ENCODE measurements at regions not wholly inside any gene's neighbourhood (a gene's known extent, or its start where the extent isn't known, plus 50 kb on each side); places are given as distances from the start of the nearest gene placed in this dataset.
"Not testable (repeated sequence)": the region's sequence is repeated elsewhere in the genome, so short reads cannot be mapped to it uniquely, and the experiment has no call there.

DNA sequence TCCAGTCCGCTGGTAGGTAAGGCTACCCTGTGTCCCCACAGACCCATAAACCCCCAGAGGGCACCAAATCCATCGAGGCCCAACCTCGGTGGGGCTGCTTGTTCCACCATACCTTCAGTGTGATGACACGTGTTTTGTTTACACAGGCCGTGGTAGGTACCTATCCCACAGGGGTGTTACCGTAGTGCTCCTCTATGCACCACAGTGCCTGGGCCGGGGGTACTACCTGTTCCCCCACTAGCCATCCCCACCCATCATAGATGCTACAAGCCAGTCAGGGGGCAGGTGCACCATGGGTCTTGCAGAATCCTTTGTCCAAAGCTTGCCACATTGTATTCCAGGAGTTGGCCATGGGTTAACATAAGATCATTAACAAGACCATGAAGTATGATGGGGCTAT is 796.2 kb downstream of the EFNA5 start:
- no peak for DNase-seq

DNA sequence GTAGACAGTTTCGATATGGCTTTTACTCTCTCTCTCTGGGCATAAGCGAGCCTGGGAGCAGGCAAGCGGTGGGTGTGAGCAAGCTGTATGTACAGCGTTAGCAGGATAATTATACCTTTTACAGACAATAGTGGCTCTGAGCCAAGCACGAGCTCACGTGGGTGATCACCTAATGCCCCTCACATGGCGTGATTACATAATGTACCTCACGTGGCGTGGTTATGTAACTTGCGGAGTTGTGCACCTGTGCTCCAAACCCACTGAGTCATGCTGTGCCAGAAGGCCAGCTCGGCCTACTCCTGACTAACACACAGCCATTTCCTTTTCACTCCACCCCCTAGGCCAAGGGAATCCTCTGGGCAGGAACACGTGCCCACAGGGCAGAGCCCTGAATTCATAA is 797.2 kb downstream of the EFNA5 start:
- DNase-seq, result no peak

DNA sequence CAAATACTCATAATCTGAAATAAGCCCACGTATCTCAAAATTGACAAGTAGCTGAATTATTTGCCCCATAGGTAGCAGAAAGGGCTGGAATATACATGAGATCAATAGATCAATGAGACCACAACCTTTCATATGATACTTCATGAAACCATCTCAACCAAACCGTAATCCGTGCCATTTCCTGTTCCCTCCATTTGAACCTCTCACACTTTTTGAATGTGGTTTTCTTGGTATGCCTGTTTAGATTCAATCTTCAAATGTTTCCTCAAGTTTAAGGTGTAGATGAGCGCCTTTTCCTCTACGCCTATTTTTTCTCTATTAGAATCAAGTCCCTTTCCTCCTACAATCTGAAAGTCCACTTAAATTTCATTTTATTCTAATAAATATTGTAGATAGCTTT is 805.5 kb downstream of the EFNA5 start:
- no peak for DNase-seq

DNA sequence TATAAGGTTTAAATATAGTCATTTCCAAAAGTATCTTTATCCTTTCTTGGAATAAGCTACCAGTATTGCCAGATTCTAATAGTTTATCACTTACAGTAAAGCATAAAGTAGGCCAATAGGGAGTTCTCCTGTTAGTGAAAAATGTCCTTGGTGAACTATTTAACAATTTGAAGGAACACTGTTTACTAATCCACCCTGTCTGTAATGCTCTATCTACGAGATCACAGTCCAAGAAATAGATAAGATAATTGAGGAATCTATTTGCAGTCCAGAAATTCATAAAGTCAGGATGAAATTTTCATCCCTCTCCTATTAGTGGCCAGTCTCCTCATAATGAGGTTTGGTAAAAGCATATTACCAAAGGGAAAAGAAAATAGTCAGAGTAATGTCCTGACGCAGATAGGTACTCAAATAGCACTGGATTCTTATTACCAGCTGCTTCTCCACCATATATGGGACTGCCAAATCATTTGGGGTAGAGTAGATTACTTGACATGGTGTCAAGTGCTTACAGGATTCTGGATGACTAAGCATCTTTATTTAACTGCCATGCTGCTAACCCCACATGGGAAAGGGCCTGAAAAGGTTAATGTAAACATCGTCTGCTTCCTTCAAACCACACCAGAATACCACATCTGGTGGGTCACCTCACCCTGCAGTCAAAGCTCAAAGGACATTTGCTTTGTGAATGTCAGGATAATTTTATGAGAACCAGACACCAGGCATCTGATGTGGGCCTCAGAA is 808.1 kb downstream of the EFNA5 start:
- DNase-seq, result no peak

DNA sequence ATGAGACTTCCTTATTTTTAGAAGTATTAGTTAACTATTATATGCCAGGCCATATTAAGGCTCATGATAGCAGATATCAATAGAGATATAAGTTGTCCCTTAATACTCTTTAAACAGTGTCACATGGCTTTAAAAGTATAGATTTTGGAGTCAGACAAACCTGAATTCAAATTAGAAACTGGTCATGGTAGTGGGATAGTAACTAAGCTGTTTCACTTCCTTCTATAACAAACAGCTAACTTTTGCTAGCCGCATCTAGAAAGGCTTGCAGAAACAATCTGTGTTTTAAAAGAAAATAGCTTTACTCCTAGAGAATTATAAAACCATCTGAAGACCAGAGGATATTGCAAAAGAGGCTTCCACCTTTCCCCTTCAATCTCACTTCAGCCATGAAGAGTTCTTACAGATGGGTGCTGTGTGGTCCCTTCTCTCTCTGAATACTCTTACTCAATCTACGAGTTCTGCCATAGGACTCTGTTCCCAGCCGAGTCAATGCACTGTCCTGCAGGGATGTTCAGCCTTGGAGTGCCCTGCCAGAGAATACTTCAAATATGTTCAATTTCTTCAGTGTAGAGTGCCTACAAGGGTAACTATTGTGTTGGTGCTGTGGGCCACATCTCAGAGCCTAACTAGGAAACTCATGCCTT is 810.2 kb downstream of the EFNA5 start:
- DNase-seq, result no peak

DNA sequence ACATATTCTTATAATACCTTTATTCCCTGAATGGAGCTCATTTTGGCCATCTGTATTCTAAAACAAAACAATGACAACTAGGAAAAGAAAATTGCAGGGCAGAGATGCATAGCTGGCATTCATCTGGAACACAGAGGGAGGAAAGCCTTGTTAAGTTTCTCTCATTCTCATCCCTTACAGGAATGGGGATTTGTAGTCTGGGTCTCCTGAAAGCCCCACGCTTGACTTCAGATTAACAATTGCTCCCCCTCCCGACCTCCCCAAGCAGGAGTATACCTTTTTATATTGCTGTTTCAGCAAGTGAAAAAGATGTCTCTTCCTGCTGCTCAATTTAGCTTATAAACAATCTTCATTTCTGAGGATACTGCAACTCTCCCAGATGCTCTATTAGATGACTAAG is 812.1 kb downstream of the EFNA5 start:
- DNase-seq, result no peak

DNA sequence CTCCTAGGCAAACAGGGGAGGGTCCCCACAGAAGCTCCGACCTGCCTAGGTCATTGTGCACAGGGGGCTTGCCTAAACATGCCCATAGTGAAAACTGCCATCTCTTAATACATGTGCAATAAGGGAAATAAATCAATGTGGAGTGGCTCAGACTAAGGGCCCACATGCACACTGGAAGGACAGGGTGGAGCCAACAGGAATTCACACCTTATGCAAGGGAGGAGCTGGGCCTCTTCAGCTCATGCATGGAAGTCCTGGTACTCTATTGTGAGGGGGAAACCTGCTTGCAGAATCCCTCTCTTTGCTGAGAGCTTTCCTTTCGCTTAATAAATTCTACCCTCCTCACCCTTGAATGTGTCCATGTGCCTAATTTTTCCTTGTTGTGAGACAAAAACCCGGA is 815.8 kb downstream of the EFNA5 start:
- no peak for DNase-seq

DNA sequence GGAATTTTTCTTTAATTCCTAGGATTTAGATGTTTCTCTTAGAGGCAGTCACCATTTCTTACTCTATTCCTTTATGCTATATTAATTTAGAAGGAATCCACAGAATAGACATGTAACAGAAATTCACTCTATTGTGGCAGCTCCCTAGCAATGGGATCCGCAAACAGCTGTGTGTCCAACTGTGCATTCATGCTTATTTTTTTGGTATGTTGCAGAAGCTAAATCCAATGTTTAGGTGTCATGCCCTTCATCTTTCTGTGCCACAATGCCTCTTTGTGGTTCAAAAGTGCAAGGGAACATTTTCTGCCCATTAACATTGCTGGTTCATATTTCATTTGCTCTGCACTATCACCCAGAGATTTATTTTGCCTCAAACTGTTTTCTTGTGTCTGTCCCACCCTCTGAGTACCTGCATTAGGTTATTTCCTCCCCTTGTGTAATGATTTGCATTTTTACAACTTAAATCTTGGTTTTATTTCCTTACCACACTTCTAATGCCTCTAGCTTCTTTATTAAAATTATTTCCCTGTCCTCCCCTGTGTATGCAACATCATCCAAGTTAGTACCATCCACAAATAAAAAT is 816.5 kb downstream of the EFNA5 start:
- no peak for DNase-seq

DNA sequence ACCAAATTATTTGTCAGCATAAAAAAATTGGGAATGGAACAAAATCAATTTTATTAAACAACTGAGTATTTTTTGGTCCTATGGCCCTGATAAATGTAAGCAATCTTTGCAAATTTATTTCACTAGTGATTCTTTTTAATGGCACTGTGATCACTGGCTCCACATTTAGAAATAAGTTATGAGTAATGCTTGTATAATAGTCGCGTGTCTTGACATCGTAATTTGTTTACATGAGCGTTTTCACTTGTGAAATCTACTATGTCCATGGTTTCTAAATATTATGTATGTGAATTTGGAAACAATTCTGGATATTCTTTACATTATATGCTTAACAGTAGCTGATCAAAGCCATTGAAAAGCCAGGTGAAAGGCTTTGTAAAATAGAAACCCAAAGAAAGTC is 817.5 kb downstream of the EFNA5 start:
- DNase-seq, result no peak

DNA sequence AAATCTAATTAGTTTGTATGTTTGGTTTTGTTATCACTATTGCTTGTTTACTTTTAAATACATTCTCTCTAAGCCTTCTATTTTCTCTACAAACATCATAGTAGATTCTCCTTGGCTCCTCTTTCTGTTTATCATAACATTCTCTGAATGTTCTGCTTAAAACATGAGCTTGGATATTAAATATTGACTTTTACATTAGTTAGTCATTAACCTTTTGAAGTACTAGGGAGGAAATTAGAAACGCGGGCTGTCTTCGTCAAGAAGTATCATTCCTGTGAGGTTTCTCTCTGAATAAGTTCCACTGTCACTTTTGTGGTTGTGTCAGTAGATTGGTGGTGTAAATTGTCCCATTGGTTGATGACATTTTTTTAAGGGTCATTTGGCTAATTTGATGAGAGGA is 821.5 kb downstream of the EFNA5 start:
- DNase-seq, result no peak

DNA sequence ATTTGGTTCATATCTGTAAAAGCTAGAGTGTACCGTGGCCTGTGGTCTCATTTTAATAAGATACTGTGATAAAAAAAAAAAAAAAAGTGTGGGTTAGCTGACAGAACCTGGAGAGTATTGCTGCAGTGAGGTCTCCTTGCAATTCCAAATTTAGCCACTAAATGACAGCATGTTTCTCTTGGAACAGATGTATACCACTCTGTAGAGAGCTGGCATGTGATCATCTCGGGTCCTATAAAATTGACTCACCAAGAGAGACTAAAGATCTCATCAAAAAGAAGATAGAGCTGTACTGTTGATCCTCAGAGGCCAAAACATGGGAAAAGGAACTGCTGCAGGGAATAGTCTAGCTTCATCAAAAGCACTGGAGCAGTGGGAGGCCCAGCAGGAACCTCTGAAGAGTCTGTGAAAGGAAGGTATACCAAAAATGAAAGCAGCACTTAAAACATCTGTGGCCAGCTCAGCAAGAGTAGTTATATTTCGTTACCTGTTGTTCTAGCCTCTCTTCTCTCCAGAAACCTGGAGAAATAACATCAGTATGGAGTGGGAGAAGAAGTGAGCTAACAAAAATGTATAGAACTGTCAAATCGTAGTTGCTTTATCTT is 826.8 kb downstream of the EFNA5 start:
- no peak for DNase-seq

DNA sequence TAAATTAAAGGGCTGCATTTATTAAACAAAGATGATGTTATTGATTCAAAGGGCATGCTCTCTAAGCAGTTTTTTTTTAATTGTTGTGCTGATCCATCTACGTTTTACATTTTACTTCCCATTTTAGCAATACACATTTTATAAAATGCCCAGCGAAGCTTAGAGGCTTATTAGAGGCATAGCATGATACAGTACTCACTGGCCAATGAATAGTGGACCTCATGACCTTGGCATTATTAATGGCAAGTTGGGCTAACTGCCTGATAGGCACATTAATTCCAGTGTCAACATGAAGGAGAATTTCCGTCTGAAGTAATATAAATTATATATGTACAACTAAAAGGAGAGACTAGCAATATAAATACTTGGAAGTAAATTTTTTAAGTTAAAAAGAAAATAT is 837.2 kb downstream of the EFNA5 start:
- DNase-seq, result no peak

DNA sequence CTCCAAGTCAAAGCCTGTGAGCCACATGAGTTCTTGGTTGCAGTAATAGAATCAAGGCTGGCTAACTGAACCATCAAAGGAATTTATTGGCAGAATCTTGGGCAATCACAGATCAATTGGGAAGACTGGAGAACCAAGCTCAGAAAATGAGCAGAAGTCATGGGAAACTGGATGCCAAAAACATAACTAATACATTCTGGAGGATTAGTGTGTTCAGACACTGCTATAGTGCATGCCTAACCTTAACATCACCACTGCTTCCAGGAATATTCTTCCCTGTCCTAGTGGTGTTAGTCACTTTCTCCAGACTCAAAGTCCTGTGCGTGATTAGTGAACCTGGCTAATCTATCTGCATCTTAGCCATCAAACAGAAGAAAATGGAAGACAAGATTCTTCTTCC is 843.7 kb downstream of the EFNA5 start:
- no peak for DNase-seq

DNA sequence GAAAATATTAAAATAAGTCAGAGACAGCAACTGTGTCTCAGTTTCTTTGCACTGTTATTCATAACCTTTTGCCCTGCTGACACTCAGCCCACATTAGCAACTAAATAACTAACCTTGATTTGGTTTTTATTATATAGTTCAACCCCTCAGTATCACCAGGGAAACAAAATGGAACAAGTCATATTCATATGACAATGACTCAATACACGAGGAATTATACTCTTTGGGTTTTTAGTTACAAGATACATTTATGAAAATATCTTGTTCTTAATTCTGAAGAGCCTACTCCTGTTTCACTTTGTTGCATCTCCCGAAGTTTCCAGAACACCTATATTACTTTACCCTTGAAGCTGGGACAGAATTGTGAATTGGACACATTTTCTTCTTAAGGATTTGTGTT is 845.4 kb downstream of the EFNA5 start:
- no peak for DNase-seq

DNA sequence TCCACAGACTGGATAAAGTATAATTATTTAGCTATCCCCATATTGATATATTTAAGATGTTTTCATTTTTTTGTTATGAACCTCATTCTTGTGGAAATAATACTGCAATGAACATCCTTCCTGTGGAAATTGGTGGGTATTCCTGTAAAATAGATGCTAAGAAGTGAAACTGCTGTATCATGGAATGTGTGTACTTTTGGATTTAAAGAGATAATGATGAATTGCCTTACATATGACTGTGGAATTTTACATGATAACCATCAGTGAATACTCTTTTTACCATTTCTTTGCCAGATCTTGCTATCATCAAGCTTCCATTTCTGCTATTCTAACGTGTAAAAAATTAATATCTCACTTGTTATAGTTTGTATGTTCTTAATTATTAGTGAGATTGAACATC is 847.9 kb downstream of the EFNA5 start:
- DNase-seq, result no peak

DNA sequence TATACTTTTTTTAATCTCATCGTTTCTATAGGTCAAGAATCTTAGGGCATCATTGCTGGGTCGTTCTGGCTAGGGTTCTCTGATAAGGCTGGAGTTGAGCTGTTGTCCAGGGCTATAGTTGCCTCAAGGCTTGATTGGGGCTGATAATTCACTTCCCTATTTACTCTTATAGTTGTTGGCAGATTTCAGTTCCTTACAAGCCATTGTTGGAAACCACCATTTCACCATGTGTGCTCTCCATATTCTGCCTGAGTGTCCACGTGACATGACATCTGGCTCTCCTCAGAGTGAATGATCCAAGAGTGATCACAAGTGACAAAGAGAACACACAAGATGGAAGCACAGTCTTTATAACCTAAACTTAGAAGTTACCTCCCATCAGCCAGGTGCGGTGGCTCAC is 852.2 kb downstream of the EFNA5 start:
- DNase-seq, result no peak

DNA sequence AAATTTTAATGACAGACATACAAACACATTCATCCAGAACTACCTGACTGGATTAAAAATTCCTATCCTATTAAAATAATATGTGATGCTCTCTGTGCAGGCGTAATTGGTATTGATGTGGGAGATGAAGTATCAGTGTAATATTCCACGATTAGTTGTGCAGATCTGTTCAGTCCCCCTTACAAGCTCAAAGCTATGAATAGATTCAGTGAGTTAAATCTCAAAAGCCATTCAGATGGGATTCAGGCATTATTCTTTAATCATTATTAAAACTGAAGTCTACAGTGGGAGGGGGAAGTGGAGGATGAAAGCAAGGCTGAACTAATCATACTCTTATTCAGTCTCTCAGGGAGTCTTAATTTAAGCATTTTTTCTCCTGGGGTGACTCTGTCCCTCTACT is 855.8 kb downstream of the EFNA5 start:
- no peak for DNase-seq

DNA sequence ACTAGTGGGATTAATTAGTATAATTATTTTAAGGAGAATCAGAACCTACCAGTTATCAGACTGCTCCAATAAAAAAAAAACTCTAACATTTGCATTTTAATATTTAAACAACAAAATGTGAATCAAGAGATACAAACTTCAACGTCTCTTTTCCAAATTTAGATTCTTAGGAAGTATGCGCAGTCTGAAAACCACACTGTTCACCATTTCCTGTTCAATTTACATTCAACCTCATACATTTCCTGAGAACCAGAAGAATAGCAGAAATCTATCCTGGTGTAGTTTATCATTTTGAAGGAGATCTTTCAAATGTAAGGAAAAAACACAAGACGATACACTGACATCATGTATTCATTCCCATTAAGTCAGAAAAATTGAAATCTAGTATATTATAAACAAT is 869.2 kb downstream of the EFNA5 start:
- DNase-seq, result no peak

DNA sequence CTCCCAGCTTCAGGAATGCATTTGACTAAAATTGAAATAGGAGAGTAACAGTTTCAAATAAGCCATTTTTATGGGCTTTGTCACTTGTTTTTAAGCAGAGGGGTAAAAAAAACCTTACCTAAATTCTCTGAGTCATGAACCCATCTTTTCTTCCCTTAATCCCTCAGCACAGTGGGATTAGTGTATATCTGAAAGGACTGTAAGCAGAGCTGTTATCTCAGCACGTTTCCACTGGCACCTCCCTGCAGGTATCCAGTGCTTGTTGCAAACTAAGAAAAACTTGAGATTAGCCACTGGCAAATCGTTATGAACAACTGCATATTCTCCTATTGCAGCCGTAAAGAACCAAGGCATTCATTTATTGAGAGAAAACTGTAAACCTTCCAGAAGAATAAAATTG is 872.7 kb downstream of the EFNA5 start:
- no peak for DNase-seq

DNA sequence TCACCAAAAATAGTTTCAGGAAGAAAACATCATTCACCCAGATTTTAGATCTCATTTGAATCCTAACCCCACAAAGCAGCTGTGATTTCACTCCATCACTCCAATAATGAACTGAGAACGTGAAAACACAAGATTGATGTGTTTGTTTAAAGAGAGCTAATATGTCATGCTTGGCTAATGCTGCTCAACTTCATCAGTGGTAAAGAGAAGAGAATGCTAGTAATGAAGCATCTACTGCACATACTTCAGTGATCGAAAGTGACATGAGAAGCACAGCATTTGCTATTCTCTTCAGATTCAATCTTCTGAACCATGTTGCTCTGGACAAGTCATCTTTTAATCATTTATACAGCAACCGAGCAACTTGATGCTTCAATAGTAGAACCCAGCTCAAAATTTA is 874.7 kb downstream of the EFNA5 start:
- no peak for DNase-seq

DNA sequence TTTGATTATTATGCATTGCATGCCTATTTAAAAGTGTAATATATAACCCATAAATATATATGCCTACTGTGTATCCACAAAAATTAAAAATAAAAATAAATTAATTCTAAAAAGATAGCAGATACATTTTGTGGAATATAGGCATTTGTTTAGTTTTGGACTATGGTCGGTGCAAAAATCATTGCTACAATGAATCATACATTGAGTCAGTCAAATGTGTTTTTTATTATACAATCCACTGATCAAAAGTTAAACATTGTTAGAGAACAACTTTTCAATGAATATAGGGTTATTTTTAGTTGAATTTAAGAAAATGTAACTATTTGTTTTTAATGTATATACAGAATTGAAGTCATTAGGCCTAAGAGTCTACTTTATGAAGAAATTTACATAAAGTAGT is 885.9 kb downstream of the EFNA5 start:
- no peak for DNase-seq

DNA sequence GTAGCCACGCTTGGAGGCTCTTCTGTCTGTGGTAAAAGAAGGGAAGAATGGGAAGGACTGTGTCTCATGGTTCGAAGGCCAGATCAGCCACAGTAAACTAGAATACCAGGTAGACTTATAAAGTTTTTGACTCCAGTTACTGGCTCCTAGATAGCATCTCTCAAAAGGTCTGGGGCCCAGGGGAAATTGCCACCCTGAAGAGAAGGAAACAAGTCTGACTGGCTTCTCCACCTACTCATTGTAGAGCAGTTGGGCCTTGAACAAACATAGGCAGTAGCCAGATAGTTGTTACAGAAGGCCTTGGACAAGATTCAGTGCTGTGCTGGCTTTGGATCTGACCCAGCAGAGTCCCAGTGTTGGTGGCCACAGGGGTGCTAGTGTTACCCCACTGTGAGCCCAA is 890.4 kb downstream of the EFNA5 start:
- no peak for DNase-seq

DNA sequence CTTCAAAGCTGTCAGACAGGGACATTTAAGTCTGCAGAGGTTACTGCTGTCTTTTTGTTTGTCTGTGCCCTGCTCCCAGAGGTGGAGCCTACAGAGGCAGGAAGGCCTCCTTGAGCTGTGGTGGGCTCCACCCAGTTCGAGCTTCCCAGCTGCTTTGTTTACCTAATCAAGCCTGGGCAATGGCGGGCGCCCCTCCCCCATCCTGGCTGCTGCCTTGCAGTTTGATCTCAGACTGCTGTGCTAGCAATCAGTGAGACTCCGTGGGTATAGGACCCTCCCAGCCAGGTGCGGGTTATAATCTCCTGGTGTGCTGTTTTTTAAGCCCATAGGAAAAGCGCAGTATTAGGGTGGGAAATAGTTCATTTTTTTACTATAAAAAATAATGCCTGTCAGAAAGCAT is 894.2 kb downstream of the EFNA5 start:
- DNase-seq, result not testable (repeated sequence)

DNA sequence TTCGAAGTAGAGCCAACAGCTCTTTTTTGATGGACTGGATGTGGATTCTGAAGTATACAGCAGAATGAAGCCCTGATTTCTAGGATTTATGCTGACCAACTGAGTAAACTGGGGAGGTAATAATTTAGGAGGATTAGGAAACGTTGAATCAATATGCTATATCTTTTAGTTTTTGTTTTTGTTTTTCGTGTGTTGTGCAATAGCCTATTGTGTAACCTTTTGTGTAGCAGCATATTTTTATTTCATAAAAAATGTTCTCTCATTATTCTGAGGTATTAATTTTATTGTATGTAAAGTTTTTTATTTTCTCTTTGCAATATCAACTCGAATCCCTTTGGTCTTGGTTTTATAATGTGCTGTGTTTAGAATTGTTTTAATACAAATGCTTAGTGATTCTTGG is 902.3 kb downstream of the EFNA5 start:
- no peak for DNase-seq
